DOHH2 (cell line): ENCODE measurements at regions not wholly inside any gene's neighbourhood (a gene's known extent, or its start where the extent isn't known, plus 50 kb on each side); places are given as distances from the start of the nearest gene placed in this dataset.

Experiments
- EZH2phosphoT487 ChIP-seq: fragments of 200-600 bp; sonication (generic); IDR thresholded peaks from 2 replicates; pipeline ENCODE4 v1.6.1; 2017; ENCODE audit warnings: borderline replicate concordance, mild to moderate bottlenecking, antibody characterized with exemption, low read length, moderate library complexity, mixed read lengths
- TF ChIP-seq, protein P1 (sequence below): fragments of 200-600 bp; sonication (generic); IDR thresholded peaks from one replicate; pipeline ENCODE4 v1.5.1; 2014; ENCODE audit warnings: antibody characterized with exemption, mild to moderate bottlenecking, low read depth, low read length; ENCODE audit not compliant: poor library complexity, severe bottlenecking

DNA sequence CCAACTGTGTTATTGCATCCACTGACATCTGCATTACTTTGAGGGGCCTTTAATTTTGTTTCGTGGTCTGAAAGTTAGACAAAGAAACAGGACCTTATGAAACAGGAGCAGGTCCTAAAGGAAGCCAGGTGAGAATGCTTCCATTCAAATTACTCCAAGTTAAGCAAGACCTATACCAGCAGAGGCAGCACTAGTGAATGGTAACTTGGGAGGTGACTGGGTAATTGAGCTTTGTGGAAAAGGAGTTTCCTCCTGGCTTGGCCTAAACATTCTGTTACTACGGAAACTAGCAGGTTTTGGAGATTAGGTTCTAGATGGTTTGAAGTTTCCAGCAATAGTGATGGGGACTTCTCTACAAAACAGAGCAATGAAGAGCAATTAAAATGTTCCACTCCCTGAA, 173.5 kb downstream of the NKX6-1 start:
- TF ChIP-seq, protein P1, sequence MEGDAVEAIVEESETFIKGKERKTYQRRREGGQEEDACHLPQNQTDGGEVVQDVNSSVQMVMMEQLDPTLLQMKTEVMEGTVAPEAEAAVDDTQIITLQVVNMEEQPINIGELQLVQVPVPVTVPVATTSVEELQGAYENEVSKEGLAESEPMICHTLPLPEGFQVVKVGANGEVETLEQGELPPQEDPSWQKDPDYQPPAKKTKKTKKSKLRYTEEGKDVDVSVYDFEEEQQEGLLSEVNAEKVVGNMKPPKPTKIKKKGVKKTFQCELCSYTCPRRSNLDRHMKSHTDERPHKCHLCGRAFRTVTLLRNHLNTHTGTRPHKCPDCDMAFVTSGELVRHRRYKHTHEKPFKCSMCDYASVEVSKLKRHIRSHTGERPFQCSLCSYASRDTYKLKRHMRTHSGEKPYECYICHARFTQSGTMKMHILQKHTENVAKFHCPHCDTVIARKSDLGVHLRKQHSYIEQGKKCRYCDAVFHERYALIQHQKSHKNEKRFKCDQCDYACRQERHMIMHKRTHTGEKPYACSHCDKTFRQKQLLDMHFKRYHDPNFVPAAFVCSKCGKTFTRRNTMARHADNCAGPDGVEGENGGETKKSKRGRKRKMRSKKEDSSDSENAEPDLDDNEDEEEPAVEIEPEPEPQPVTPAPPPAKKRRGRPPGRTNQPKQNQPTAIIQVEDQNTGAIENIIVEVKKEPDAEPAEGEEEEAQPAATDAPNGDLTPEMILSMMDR = no peak
- no peak for TF ChIP-seq EZH2phosphoT487
